HepG2 (cell line): ENCODE measurements at regions not wholly inside any gene's neighbourhood (a gene's known extent, or its start where the extent isn't known, plus 50 kb on each side); places are given as distances from the start of the nearest gene placed in this dataset.

Source experiments
- MAZ ChIP-seq, 2 experiments: sonication (generic) in 1 of 2; formaldehyde crosslinking in 1 of 2; IDR thresholded peaks; 2 replicates each; pipeline versions ENCODE4 v1.5.0 to v1.6.1; 2012 to 2020; ENCODE audit warnings: low read depth in 2 of 2, mild to moderate bottlenecking in 2 of 2, borderline replicate concordance in 1 of 2, improper control_type of control experiment in 1 of 2, low read length in 1 of 2, missing genetic modification reagents in 1 of 2, moderate library complexity in 1 of 2
- NR3C1 ChIP-seq: sonication (generic); formaldehyde crosslinking; IDR thresholded peaks from 2 replicates; pipeline ENCODE4 v1.4.0; 2020; ENCODE audit warnings: missing genetic modification reagents
- POLR2AphosphoS5 ChIP-seq: IDR thresholded peaks from 2 replicates; pipeline ENCODE4 v1.6.1; 2012; ENCODE audit warnings: low read depth, low read length
- POLR2G ChIP-seq: fragments of 200-400 bp; formaldehyde crosslinking; IDR thresholded peaks from 2 replicates; pipeline ENCODE4 v1.6.1; 2018; ENCODE audit warnings: mild to moderate bottlenecking, low read depth, low read length, moderate library complexity
- ZFP36L1 ChIP-seq: sonication (generic); formaldehyde crosslinking; IDR thresholded peaks from 2 replicates; pipeline ENCODE4 v1.8.0; 2022; ENCODE audit warnings: mild to moderate bottlenecking, missing genetic modification reagents, moderate library complexity
- TF ChIP-seq, protein P1 (sequence below): sonication (generic); formaldehyde crosslinking; IDR thresholded peaks from 2 replicates; pipeline ENCODE4 v1.4.0; 2020; ENCODE audit warnings: missing genetic modification reagents; ENCODE audit errors: not compliant biosample characterization
- TF ChIP-seq, protein P2 (sequence below): IDR thresholded peaks from 2 replicates; pipeline ENCODE4 v1.6.1; 2016; ENCODE audit warnings: low read depth, missing genetic modification reagents, missing compliant biosample characterization

DNA sequence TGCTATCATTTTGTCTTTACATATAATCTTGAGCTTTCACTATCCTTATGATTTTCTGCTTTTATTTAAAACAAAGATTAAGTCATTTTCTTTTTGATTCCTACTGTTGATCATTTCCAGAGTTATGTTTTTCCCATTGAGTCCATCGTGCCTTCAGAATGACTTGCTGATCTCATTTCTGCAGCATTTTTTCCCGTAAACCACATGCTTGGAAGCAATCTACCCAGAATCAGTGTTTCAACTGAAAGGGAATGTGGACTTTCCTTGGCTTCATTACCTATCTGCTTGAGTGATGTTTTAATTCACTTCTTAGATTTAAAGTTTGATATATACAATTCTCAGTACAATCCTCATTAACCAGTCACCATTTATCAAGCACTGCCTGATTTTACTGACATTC, 192.4 kb upstream of the FSTL5 start:
- TF ChIP-seq NR3C1 (CRISPR knock-in tag) (no peak), ZFP36L1 (CRISPR knock-in tag) (no peak), POLR2AphosphoS5 (no peak), MAZ (IDR thresholded peaks at IDR 0.05; ENCODE audit: borderline replicate concordance, low read depth, low read length) (no peak), MAZ (CRISPR knock-in tag; IDR thresholded peaks at IDR 0.05; ENCODE audit: low read depth) (no peak), POLR2G (no peak)
- TF ChIP-seq, protein P1, sequence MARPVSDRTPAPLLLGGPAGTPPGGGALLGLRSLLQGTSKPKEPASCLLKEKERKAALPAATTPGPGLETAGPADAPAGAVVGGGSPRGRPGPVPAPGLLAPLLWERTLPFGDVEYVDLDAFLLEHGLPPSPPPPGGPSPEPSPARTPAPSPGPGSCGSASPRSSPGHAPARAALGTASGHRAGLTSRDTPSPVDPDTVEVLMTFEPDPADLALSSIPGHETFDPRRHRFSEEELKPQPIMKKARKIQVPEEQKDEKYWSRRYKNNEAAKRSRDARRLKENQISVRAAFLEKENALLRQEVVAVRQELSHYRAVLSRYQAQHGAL, result no peak
- TF ChIP-seq, protein P2, sequence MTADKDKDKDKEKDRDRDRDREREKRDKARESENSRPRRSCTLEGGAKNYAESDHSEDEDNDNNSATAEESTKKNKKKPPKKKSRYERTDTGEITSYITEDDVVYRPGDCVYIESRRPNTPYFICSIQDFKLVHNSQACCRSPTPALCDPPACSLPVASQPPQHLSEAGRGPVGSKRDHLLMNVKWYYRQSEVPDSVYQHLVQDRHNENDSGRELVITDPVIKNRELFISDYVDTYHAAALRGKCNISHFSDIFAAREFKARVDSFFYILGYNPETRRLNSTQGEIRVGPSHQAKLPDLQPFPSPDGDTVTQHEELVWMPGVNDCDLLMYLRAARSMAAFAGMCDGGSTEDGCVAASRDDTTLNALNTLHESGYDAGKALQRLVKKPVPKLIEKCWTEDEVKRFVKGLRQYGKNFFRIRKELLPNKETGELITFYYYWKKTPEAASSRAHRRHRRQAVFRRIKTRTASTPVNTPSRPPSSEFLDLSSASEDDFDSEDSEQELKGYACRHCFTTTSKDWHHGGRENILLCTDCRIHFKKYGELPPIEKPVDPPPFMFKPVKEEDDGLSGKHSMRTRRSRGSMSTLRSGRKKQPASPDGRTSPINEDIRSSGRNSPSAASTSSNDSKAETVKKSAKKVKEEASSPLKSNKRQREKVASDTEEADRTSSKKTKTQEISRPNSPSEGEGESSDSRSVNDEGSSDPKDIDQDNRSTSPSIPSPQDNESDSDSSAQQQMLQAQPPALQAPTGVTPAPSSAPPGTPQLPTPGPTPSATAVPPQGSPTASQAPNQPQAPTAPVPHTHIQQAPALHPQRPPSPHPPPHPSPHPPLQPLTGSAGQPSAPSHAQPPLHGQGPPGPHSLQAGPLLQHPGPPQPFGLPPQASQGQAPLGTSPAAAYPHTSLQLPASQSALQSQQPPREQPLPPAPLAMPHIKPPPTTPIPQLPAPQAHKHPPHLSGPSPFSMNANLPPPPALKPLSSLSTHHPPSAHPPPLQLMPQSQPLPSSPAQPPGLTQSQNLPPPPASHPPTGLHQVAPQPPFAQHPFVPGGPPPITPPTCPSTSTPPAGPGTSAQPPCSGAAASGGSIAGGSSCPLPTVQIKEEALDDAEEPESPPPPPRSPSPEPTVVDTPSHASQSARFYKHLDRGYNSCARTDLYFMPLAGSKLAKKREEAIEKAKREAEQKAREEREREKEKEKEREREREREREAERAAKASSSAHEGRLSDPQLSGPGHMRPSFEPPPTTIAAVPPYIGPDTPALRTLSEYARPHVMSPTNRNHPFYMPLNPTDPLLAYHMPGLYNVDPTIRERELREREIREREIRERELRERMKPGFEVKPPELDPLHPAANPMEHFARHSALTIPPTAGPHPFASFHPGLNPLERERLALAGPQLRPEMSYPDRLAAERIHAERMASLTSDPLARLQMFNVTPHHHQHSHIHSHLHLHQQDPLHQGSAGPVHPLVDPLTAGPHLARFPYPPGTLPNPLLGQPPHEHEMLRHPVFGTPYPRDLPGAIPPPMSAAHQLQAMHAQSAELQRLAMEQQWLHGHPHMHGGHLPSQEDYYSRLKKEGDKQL (CRISPR knock-in tag), result no peak
